SK-N-SH treated with all-trans-retinoic acid at 6 μM for 48 hours (cell line): ENCODE measurements at regions not wholly inside any gene's neighbourhood (a gene's known extent, or its start where the extent isn't known, plus 50 kb on each side); places are given as distances from the start of the nearest gene placed in this dataset.

ENCODE experiments used
- ATAC-seq: fragments of 200-7000 bp; cut with Tn5 transposase; 3 replicates; pipeline ENCODE4 v1.9.1; 2020; ENCODE audit warnings: mild to moderate bottlenecking, moderate library complexity
- ARNTL ChIP-seq: fragments of 450-650 bp; formaldehyde crosslinking; IDR thresholded peaks from 2 replicates; pipeline ENCODE4 v1.5.0; 2020; ENCODE audit warnings: low read depth, mild to moderate bottlenecking, moderate library complexity, borderline replicate concordance
- BACH2 ChIP-seq: fragments of 250-450 bp; sonication (Bioruptor Pico); IDR thresholded peaks from 2 replicates; pipeline ENCODE4 v1.9.0; 2021; ENCODE audit warnings: mild to moderate bottlenecking, borderline replicate concordance
- CREB5 ChIP-seq: fragments of 250-450 bp; sonication (Bioruptor Pico); IDR thresholded peaks from 2 replicates; pipeline ENCODE4 v1.5.1; 2020; ENCODE audit warnings: low read depth, mild to moderate bottlenecking, moderate library complexity
- CSDC2 ChIP-seq: fragments of 250-450 bp; sonication (Bioruptor Pico); IDR thresholded peaks from 2 replicates; pipeline ENCODE4 v1.5.0; 2020; ENCODE audit warnings: mild to moderate bottlenecking, moderate library complexity
- CSRNP3 ChIP-seq: fragments of 250-450 bp; sonication (Bioruptor Pico); IDR thresholded peaks from 2 replicates; pipeline ENCODE4 v1.5.1; 2021; ENCODE audit warnings: mild to moderate bottlenecking, moderate library complexity
- ESRRG ChIP-seq: fragments of 250-450 bp; sonication (Bioruptor Pico); IDR thresholded peaks from 2 replicates; pipeline ENCODE4 v1.6.1; 2021; ENCODE audit warnings: mild to moderate bottlenecking
- GLIS3 ChIP-seq: fragments of 250-450 bp; sonication (Bioruptor Pico); IDR thresholded peaks from 2 replicates; pipeline ENCODE4 v1.5.0; 2020; ENCODE audit warnings: mild to moderate bottlenecking, moderate library complexity
- ISL1 ChIP-seq: fragments of 250-450 bp; sonication (Bioruptor Pico); IDR thresholded peaks from 2 replicates; pipeline ENCODE4 v2.1.2; 2022; ENCODE audit warnings: mild to moderate bottlenecking, moderate library complexity
- OSR1 ChIP-seq: fragments of 250-450 bp; sonication (Bioruptor Pico); IDR thresholded peaks from 2 replicates; pipeline ENCODE4 v1.8.0; 2022; ENCODE audit warnings: moderate library complexity, mild to moderate bottlenecking, inconsistent platforms
- PATZ1 ChIP-seq: fragments of 250-450 bp; sonication (Bioruptor Pico); IDR thresholded peaks from 2 replicates; pipeline ENCODE4 v1.8.0; 2020; ENCODE audit warnings: mild to moderate bottlenecking, moderate library complexity, borderline replicate concordance
- PPARA ChIP-seq: fragments of 250-450 bp; sonication (Bioruptor Pico); IDR thresholded peaks from 2 replicates; pipeline ENCODE4 v1.5.0; 2020; ENCODE audit warnings: mild to moderate bottlenecking, borderline replicate concordance
- RARB ChIP-seq: fragments of 250-450 bp; sonication (Bioruptor Pico); IDR thresholded peaks from 2 replicates; pipeline ENCODE4 v1.8.0; 2021; ENCODE audit warnings: mild to moderate bottlenecking, moderate library complexity
- SNAI2 ChIP-seq: fragments of 250-450 bp; sonication (Bioruptor Pico); IDR thresholded peaks from 2 replicates; pipeline ENCODE4 v1.5.0; 2020; ENCODE audit warnings: mild to moderate bottlenecking, moderate library complexity
- TCF4 ChIP-seq: fragments of 250-450 bp; sonication (Bioruptor Pico); IDR thresholded peaks from 2 replicates; pipeline ENCODE4 v1.8.0; 2021; ENCODE audit warnings: mild to moderate bottlenecking, moderate library complexity, borderline replicate concordance
- TOX ChIP-seq: fragments of 250-450 bp; sonication (Bioruptor Pico); IDR thresholded peaks from 2 replicates; pipeline ENCODE4 v1.8.0; 2021; ENCODE audit warnings: mild to moderate bottlenecking, moderate library complexity, borderline replicate concordance
- ZC3H10 ChIP-seq: fragments of 250-450 bp; sonication (Bioruptor Pico); IDR thresholded peaks from 2 replicates; pipeline ENCODE4 v1.5.1; 2021; ENCODE audit warnings: mild to moderate bottlenecking, moderate library complexity
- ZFP3 ChIP-seq: fragments of 250-450 bp; sonication (Bioruptor Pico); IDR thresholded peaks from 2 replicates; pipeline ENCODE4 v1.5.0; 2020; ENCODE audit warnings: mild to moderate bottlenecking, moderate library complexity
- ZFP30 ChIP-seq: fragments of 450-650 bp; formaldehyde crosslinking; IDR thresholded peaks from 2 replicates; pipeline ENCODE4 v1.5.0; 2022; ENCODE audit warnings: mild to moderate bottlenecking, moderate library complexity
- ZNF565 ChIP-seq: fragments of 450-650 bp; formaldehyde crosslinking; conservative IDR thresholded peaks from 2 replicates; pipeline ENCODE4 v1.5.0; 2020; ENCODE audit warnings: low read depth, mild to moderate bottlenecking, moderate library complexity
- ZNF70 ChIP-seq: fragments of 450-650 bp; formaldehyde crosslinking; IDR thresholded peaks from 2 replicates; pipeline ENCODE4 v1.5.0; 2020; ENCODE audit warnings: mild to moderate bottlenecking, moderate library complexity
- TF ChIP-seq, protein P1 (sequence below): fragments of 250-450 bp; sonication (Bioruptor Pico); IDR thresholded peaks from 2 replicates; pipeline ENCODE4 v1.5.0; 2020; ENCODE audit warnings: mild to moderate bottlenecking, moderate library complexity

GRCh38 chr10:1920941-1921340, 183.6 kb upstream of the ADARB2 start:
- TF ChIP-seq ZNF565 (no peak), TOX (CRISPR knock-in tag) (no peak), BACH2 (no peak), SNAI2 (CRISPR knock-in tag) (no peak), ESRRG (no peak), CREB5 (CRISPR knock-in tag) (no peak), RARB (CRISPR knock-in tag) (no peak), ZFP30 (CRISPR knock-in tag) (no peak), ZNF70 (CRISPR knock-in tag) (no peak), CSDC2 (CRISPR knock-in tag) (no peak), ISL1 (CRISPR knock-in tag) (no peak), ZFP3 (CRISPR knock-in tag) (no peak), PPARA (CRISPR knock-in tag) (no peak), GLIS3 (CRISPR knock-in tag) (no peak), CSRNP3 (CRISPR knock-in tag) (no peak), ZC3H10 (CRISPR knock-in tag) (no peak)
- TF ChIP-seq, all 23 proteins: peak for 0

GRCh38 chr10:1920127-1920526, 182.8 kb upstream of the ADARB2 start:
- no peak for ATAC-seq
- TF ChIP-seq PATZ1 (CRISPR knock-in tag) (no peak), ZNF565 (no peak), BACH2 (no peak), OSR1 (CRISPR knock-in tag) (no peak), ZNF70 (CRISPR knock-in tag) (no peak), TOX (CRISPR knock-in tag) (no peak), ZFP30 (CRISPR knock-in tag) (no peak)

More at GRCh38 chr10:1920941-1921340, 183.6 kb upstream of the ADARB2 start:
- ATAC-seq = no peak

DNA sequence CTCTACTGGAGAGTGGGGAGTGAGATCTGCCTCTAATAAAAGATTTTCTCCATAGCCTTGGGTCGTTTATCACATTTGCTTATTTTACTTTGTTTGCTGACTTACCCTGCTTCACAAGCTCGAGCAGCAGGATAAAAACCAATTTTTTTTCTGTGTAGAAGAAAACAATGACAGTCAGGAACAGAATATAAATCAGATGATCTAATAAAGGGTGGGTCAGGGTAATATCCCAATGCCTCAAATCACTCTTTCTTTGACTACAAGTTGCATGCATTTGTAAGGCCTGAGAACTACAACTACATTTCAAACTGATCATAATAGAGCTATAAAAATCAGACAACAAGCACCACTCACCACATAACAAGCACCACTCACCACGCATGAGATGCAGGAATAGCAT, 174.4 kb upstream of the ADARB2 start:
- TF ChIP-seq PATZ1 (CRISPR knock-in tag) = no peak
- TF ChIP-seq, protein P1, sequence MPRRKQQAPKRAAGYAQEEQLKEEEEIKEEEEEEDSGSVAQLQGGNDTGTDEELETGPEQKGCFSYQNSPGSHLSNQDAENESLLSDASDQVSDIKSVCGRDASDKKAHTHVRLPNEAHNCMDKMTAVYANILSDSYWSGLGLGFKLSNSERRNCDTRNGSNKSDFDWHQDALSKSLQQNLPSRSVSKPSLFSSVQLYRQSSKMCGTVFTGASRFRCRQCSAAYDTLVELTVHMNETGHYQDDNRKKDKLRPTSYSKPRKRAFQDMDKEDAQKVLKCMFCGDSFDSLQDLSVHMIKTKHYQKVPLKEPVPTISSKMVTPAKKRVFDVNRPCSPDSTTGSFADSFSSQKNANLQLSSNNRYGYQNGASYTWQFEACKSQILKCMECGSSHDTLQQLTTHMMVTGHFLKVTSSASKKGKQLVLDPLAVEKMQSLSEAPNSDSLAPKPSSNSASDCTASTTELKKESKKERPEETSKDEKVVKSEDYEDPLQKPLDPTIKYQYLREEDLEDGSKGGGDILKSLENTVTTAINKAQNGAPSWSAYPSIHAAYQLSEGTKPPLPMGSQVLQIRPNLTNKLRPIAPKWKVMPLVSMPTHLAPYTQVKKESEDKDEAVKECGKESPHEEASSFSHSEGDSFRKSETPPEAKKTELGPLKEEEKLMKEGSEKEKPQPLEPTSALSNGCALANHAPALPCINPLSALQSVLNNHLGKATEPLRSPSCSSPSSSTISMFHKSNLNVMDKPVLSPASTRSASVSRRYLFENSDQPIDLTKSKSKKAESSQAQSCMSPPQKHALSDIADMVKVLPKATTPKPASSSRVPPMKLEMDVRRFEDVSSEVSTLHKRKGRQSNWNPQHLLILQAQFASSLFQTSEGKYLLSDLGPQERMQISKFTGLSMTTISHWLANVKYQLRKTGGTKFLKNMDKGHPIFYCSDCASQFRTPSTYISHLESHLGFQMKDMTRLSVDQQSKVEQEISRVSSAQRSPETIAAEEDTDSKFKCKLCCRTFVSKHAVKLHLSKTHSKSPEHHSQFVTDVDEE = no peak
- no peak for TF ChIP-seq ARNTL
- no peak for TF ChIP-seq BACH2
- no peak for TF ChIP-seq RARB (CRISPR knock-in tag)
- TF ChIP-seq TCF4 (CRISPR knock-in tag) = no peak
- TF ChIP-seq ZC3H10 (CRISPR knock-in tag) = no peak
- TF ChIP-seq SNAI2 (CRISPR knock-in tag) = no peak
- TF ChIP-seq CSDC2 (CRISPR knock-in tag) = no peak
- no peak for TF ChIP-seq ISL1 (CRISPR knock-in tag)
- TF ChIP-seq CREB5 (CRISPR knock-in tag) = no peak
- no peak for TF ChIP-seq ESRRG
- no peak for TF ChIP-seq ZNF70 (CRISPR knock-in tag)
- TF ChIP-seq, all 23 proteins: peak for 0
- no peak for ATAC-seq
